Right atrium auricular region (tissue), 2 donors: ENCODE measurements at regions not wholly inside any gene's neighbourhood (a gene's known extent, or its start where the extent isn't known, plus 50 kb on each side); places are given as distances from the start of the nearest gene placed in this dataset.
"Not testable (repeated sequence)": the region's sequence is repeated elsewhere in the genome, so short reads cannot be mapped to it uniquely, and the experiment has no call there.

ENCODE experiments used
- DNase-seq: peaks from one replicate; pipeline ENCODE4 v3.0.0-alpha.2; 2019; ENCODE audit warnings: low spot score
- H3K27ac ChIP-seq, 2 donors: fragments of 200-600 bp; sonication (generic); 1 replicate in 1 of 2; 2 replicates in 1 of 2; pipeline ENCODE4 v1.5.1; 2016 to 2019
- H3K27me3 ChIP-seq, 2 donors: fragments of 200-600 bp; sonication (generic); one replicate each; pipeline versions ENCODE4 v1.5.1 to v1.6.0; 2017 to 2019
- H3K36me3 ChIP-seq: fragments of 200-600 bp; sonication (generic); one replicate; pipeline ENCODE4 v1.5.1; 2016
- H3K4me1 ChIP-seq, 2 donors: fragments of 200-600 bp; sonication (generic); one replicate each; pipeline versions ENCODE4 v1.5.1 to v1.6.0; 2017 to 2019
- H3K4me3 ChIP-seq, 2 donors: fragments of 200-600 bp; sonication (generic); 1 replicate in 1 of 2; 2 replicates in 1 of 2; pipeline ENCODE4 v1.5.1; 2017 to 2019; ENCODE audit warnings: mild to moderate bottlenecking in 1 of 2, moderate library complexity in 1 of 2
- H3K9me3 ChIP-seq, 2 donors: fragments of 200-600 bp; sonication (generic); one replicate each; pipeline ENCODE4 v1.5.1; 2019
- CTCF ChIP-seq, 2 donors: fragments of 200-600 bp; sonication (generic); IDR thresholded peaks; one replicate each; pipeline ENCODE4 v1.5.1; 2019; ENCODE audit warnings: antibody characterized with exemption in 2 of 2

- peaks cover 0 to 4% of the 10 kb centered on the region in 2 donors for H3K4me1 ChIP-seq
- no peaks in the 10 kb centered on the region for H3K9me3 ChIP-seq
- no peaks in the 10 kb centered on the region for H3K36me3 ChIP-seq
- no peak for TF ChIP-seq CTCF (IDR thresholded peaks at IDR 0.05)
- DNase-seq: no peak
- H3K27me3 ChIP-seq: no peaks in the 10 kb centered on the region
- no peak overlapping the region for H3K27ac ChIP-seq
- H3K4me3 ChIP-seq: no peak overlapping the region
These were observed 291.2 kb downstream of the HGF start for GRCh38 chr7:81478664-81479063.

GRCh38 chr7:81478201-81478600, 291.6 kb downstream of the HGF start:
- H3K9me3 ChIP-seq, H3K4me3 ChIP-seq, DNase-seq: not testable (repeated sequence)

GRCh38 chr7:81473236-81473635, 296.6 kb downstream of the HGF start:
- Histone ChIP-seq H3K4me3 (no peak overlapping the region), H3K36me3 (no peaks in the 10 kb centered on the region), H3K27ac (no peak overlapping the region), H3K27me3 (no peaks in the 10 kb centered on the region), H3K4me1 (peaks cover 0 to 11% of the 10 kb centered on the region in 2 donors), H3K9me3 (no peaks in the 10 kb centered on the region)
- TF ChIP-seq CTCF (IDR thresholded peaks at IDR 0.05): no peak
- DNase-seq: no peak

More at GRCh38 chr7:81478201-81478600, 291.6 kb downstream of the HGF start:
- H3K36me3 ChIP-seq, H3K27ac ChIP-seq, H3K27me3 ChIP-seq, H3K4me1 ChIP-seq: not testable (repeated sequence)

GRCh38 chr7:81470724-81471379, 299.0 kb downstream of the HGF start:
- H3K4me3 ChIP-seq: no peak overlapping the region
- H3K27ac ChIP-seq: no peak overlapping the region
- TF ChIP-seq CTCF (IDR thresholded peaks at IDR 0.05): no peak
- no peaks in the 10 kb centered on the region for H3K36me3 ChIP-seq
- no peaks in the 10 kb centered on the region for H3K9me3 ChIP-seq
- peaks cover 0 to 11% of the 10 kb centered on the region in 2 donors for H3K4me1 ChIP-seq
- no peaks in the 10 kb centered on the region for H3K27me3 ChIP-seq
- DNase-seq: no peak

GRCh38 chr7:81469869-81470723, 299.8 kb downstream of the HGF start:
- Histone ChIP-seq H3K9me3 (no peaks in the 10 kb centered on the region), H3K4me3 (no peak overlapping the region), H3K36me3 (no peaks in the 10 kb centered on the region), H3K27ac (no peak overlapping the region), H3K27me3 (no peaks in the 10 kb centered on the region), H3K4me1 (peaks cover 0 to 11% of the 10 kb centered on the region in 2 donors)
- DNase-seq: peak; percentile 65
- TF ChIP-seq CTCF (IDR thresholded peaks at IDR 0.05): peak; percentile 66 to 77

GRCh38 chr7:81469153-81469868, 300.5 kb downstream of the HGF start:
- Histone ChIP-seq H3K36me3 (no peaks in the 10 kb centered on the region), H3K27me3 (no peaks in the 10 kb centered on the region), H3K9me3 (no peaks in the 10 kb centered on the region), H3K4me3 (no peak overlapping the region), H3K4me1 (peaks cover 0 to 11% of the 10 kb centered on the region in 2 donors), H3K27ac (no peak overlapping the region)
- no peak for DNase-seq
- no peak for TF ChIP-seq CTCF (IDR thresholded peaks at IDR 0.05)
